ENCODE measurements at regions not wholly inside any gene's neighbourhood (a gene's known extent, or its start where the extent isn't known, plus 50 kb on each side); places are given as distances from the start of the nearest gene placed in this dataset.

GRCh38 chr14:42676636-42677035, 1070.0 kb downstream of the LRFN5 start:
- Histone ChIP-seq H3K27me3 (ENCODE audit: control insufficient read depth, insufficient read depth, low read length) (no peaks in the 10 kb centered on the region), H3K27ac (ENCODE audit: low read depth, low read length) (no peak overlapping the region), H3K4me3 (ENCODE audit: low read depth, low read length) (no peak overlapping the region), H3K9me3 (ENCODE audit: control insufficient read depth, insufficient read depth, low read length) (no peaks in the 10 kb centered on the region)
- CTCF ChIA-PET = interaction anchor here (1.4 kb wide), 1 partner anchor 329 kb away, joined by 3 read pairs; no protein-coding TSS in a partner anchor
- DNase-seq (ENCODE audit: low read depth, low spot score) = no peak
- TF ChIP-seq CTCF (IDR thresholded peaks at IDR 0.05; ENCODE audit: low read depth, low read length) = no peak
- POLR2A ChIA-PET = no interaction called here

GRCh38 chr14:42673963-42674362, 1067.3 kb downstream of the LRFN5 start:
- no peak overlapping the region for H3K4me3 ChIP-seq (ENCODE audit: low read depth, low read length)
- no peak for TF ChIP-seq CTCF (IDR thresholded peaks at IDR 0.05; ENCODE audit: low read depth, low read length)
- POLR2A ChIA-PET = no interaction called here
- no peaks in the 10 kb centered on the region for H3K27me3 ChIP-seq (ENCODE audit: control insufficient read depth, insufficient read depth, low read length)
- no peak for DNase-seq (ENCODE audit: low read depth, low spot score)
- CTCF ChIA-PET = no interaction called here
- no peak overlapping the region for H3K27ac ChIP-seq (ENCODE audit: low read depth, low read length)
- no peaks in the 10 kb centered on the region for H3K9me3 ChIP-seq (ENCODE audit: control insufficient read depth, insufficient read depth, low read length)

- POLR2A ChIA-PET = no interaction called here
- Histone ChIP-seq H3K27ac (ENCODE audit: low read depth, low read length) (no peak overlapping the region), H3K4me3 (ENCODE audit: low read depth, low read length) (no peak overlapping the region), H3K9me3 (ENCODE audit: control insufficient read depth, insufficient read depth, low read length) (no peaks in the 10 kb centered on the region), H3K27me3 (ENCODE audit: control insufficient read depth, insufficient read depth, low read length) (no peaks in the 10 kb centered on the region)
- no peak for TF ChIP-seq CTCF (IDR thresholded peaks at IDR 0.05; ENCODE audit: low read depth, low read length)
- no peak for DNase-seq (ENCODE audit: low read depth, low spot score)
- CTCF ChIA-PET = no interaction called here
These were observed 1065.0 kb downstream of the LRFN5 start for GRCh38 chr14:42671636-42672035.

GRCh38 chr14:42665083-42665482, 1058.4 kb downstream of the LRFN5 start:
- CTCF ChIA-PET = no interaction called here
- TF ChIP-seq CTCF (IDR thresholded peaks at IDR 0.05; ENCODE audit: low read depth, low read length) = no peak
- Histone ChIP-seq H3K4me3 (ENCODE audit: low read depth, low read length) (no peak overlapping the region), H3K9me3 (ENCODE audit: control insufficient read depth, insufficient read depth, low read length) (no peaks in the 10 kb centered on the region), H3K27ac (ENCODE audit: low read depth, low read length) (no peak overlapping the region), H3K27me3 (ENCODE audit: control insufficient read depth, insufficient read depth, low read length) (no peaks in the 10 kb centered on the region)
- POLR2A ChIA-PET = no interaction called here
- DNase-seq (ENCODE audit: low read depth, low spot score) = no peak

- CTCF ChIA-PET = no interaction called here
- Histone ChIP-seq H3K27ac (ENCODE audit: low read depth, low read length) (no peak overlapping the region), H3K27me3 (ENCODE audit: control insufficient read depth, insufficient read depth, low read length) (no peaks in the 10 kb centered on the region), H3K9me3 (ENCODE audit: control insufficient read depth, insufficient read depth, low read length) (no peaks in the 10 kb centered on the region), H3K4me3 (ENCODE audit: low read depth, low read length) (no peak overlapping the region)
- no peak for DNase-seq (ENCODE audit: low read depth, low spot score)
- no peak for TF ChIP-seq CTCF (IDR thresholded peaks at IDR 0.05; ENCODE audit: low read depth, low read length)
- POLR2A ChIA-PET = no interaction called here
These were observed 1057.5 kb downstream of the LRFN5 start for GRCh38 chr14:42664190-42664589.

Data from AG04450 (cell line).